OCI-LY3 (cell line): ENCODE measurements at regions not wholly inside any gene's neighbourhood (a gene's known extent, or its start where the extent isn't known, plus 50 kb on each side); places are given as distances from the start of the nearest gene placed in this dataset.

Experiments used
- EZH2phosphoT487 ChIP-seq: fragments of 200-600 bp; shearing (Covaris generic); IDR thresholded peaks from 2 replicates; pipeline ENCODE4 v1.6.1; 2018; ENCODE audit warnings: antibody characterized with exemption, mixed run types, low read depth
- TF ChIP-seq, protein P1 (sequence below): fragments of 200-600, 300-600 bp; sonication (generic); IDR thresholded peaks from 2 replicates; pipeline ENCODE4 v1.5.1; 2014; ENCODE audit warnings: antibody characterized with exemption, low read length, low read depth

DNA sequence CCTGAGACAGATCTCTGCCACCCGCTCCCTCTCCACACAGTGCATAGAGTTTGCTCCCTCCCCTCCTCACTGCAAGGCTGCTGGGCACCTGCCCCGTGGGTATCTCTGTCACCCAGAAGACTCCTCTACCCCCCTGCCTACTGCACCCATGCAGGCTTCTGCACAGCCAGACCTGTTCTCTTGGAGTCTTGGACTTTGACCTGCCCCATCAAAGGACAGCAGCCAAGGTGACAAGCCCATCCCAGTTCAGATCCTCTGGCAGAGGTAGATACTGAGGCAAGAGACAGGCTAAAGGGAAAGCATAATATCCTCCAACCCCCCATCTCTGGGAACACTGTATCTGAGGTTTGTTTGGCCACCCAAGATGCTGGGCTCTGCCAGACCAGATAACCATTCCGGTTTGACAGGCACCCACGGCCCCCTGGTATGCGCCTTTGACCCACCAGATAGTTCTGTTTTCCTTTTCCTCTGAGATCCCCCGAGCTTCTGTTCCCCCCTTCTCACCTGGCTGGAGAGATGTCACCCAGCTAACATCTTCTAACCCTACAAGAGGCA, 239.6 kb downstream of the SOX9 start:
- TF ChIP-seq, protein P1, sequence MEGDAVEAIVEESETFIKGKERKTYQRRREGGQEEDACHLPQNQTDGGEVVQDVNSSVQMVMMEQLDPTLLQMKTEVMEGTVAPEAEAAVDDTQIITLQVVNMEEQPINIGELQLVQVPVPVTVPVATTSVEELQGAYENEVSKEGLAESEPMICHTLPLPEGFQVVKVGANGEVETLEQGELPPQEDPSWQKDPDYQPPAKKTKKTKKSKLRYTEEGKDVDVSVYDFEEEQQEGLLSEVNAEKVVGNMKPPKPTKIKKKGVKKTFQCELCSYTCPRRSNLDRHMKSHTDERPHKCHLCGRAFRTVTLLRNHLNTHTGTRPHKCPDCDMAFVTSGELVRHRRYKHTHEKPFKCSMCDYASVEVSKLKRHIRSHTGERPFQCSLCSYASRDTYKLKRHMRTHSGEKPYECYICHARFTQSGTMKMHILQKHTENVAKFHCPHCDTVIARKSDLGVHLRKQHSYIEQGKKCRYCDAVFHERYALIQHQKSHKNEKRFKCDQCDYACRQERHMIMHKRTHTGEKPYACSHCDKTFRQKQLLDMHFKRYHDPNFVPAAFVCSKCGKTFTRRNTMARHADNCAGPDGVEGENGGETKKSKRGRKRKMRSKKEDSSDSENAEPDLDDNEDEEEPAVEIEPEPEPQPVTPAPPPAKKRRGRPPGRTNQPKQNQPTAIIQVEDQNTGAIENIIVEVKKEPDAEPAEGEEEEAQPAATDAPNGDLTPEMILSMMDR = no peak
- TF ChIP-seq EZH2phosphoT487 = no peak
